Activated naive CD4-positive, alpha-beta T cell treated with anti-CD3 and anti-CD28 coated beads, Interleukin-2, amount 50 U/mL, for 16 hours (primary cell): ENCODE measurements at regions not wholly inside any gene's neighbourhood (a gene's known extent, or its start where the extent isn't known, plus 50 kb on each side); places are given as distances from the start of the nearest gene placed in this dataset.
"Not testable (repeated sequence)": the region's sequence is repeated elsewhere in the genome, so short reads cannot be mapped to it uniquely, and the experiment has no call there.

Experiments
- DNase-seq: peaks from one replicate; pipeline ENCODE4 v3.0.0-alpha.2; 2020

DNA sequence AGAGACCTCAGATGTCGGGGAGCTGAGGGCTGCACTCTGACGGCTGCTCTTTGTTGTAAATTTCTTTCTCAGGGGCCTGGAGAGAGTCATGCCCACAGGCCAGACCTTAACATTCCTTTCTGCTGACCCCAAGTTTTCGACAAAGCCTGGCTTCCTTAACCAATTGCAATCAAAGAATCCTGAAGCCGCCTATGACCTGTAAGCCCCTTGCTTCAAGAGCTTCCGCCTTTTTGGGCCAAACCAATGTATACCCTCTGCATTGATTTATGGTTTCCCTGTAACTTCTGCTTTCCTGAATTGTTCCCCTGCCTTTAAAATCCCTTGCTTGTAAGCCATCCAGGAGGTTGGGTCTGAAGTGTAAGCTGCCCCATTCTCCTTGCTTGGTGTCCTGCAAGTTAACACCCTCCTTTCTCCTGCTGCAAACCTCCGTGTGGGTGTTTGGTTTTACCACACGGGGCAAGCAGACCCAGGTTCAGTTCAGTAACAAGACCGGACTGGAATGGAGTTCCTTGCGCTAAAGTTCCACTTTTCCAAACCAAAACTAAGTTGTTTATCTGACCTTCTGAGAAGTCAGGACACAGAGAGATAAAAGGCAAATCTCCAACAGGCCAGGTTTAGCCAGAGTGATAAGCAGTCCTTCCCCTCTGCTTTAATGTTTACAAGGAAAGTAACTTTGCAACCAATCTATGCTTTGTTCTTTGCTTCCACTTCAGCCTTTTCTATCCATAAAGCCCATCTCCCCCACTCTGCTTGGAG lies 141.6 kb downstream of the KCNJ12 start:
- DNase-seq, result no peak

DNA sequence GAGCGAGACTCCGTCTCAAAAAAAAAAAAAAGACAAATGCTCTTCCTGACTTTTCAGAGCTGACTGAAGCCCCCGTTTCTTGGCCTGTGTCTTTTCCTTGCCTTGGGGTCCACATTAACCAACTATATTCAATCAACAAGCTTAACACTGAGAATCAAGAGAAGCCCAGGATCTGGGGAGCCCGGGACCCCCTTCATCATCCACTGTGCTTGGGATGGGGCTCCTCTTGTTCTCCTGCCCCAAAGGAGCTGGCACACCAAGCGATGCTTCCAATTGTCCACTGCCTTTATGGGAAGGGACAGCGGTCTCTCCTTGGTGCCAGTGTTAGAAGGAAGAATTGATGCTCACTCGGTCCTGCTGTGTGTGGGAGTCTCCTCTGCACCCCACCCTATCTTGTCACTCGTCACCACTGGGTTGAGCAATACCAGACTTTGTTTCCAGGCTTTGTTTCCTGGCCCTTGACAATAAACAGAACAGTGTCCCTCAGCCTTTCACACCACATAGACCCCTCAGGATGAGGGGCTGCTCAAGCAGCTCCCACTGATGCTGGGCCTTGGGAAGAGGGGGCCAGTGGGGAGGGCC lies 146.7 kb downstream of the KCNJ12 start:
- DNase-seq, result no peak

DNA sequence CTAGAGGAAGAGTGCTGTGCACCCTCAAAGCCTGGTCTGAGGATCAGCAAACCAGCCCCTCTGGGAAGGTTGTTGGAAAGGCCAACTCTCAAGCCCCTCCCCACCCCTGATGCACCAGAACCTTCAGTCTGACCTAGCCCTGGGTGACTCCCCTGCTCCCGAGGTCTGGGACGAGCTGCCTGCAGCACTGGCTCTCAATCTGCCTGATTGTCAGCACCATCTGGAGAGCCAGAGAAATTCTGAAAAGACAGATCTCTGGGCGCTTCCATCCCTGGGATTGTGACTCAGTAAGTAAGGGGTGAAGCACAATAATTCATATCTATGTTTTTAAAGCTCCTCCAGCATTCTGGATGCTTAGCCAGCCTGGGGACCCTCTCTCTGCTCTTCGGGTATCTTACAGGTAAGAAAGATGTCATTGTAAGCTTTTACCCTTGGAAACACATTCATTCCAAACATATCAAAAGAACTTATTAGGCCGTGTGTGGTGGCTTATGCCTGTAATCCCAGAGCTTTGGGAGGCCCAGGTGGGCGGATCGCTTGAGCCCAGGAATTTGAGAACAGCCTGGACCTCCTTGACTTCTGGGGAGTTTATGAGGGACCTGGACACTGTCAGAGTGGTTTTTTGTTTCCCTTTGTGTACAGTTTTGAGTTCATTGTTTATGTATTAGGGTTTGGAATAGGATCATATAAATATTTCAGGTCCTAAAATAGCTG lies 147.5 kb downstream of the KCNJ12 start:
- DNase-seq, result no peak

DNA sequence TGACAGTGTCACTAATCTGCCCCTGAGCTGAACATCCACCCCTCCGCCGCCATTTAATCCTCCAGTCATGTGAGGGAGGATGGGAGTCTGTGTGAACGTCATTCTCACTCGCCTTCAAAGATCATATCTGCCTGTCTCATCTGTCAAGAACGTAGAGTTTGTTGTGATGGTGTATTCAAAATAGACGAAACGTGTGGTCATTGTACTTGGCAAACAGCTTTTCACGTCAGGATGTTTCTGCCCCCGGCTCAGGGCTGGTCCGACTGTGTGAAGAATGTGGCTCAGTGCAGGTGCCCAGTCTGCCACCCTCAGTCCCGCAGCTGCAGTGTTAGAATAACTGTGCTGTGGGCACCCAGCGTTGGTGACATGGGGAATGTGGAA lies 148.0 kb downstream of the KCNJ12 start:
- no peak for DNase-seq

DNA sequence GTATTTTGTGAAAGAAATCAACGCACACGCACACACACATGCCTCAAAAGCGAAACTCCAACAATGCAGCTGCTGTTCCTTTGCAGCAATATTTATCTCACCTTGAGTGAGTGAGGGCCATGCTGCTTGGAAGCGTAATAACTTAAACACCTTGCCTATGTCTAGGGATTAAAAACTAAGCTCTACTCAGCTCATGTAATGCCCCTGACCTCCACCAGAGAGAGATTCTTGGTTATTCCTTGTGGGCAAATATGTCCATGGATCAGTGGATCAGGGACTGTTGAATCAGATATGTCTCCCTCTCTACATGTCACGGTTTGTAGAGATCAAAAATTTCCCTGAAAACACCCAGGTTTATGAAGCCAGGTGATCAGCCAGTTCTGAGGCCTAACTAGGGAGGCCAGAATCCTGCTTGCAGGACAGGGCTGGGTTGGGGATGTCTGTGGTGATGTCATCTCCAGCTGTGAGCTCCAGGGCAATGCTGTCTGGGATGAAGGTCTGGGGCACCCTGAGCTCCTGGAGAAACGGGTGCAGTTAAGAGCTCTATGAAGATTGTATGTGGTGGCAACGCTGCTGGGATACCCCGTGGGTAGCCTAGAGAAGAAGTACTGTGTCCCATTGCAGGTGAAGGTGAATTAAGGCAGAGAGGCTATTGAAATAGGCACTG lies 149.4 kb downstream of the KCNJ12 start:
- DNase-seq, result no peak

DNA sequence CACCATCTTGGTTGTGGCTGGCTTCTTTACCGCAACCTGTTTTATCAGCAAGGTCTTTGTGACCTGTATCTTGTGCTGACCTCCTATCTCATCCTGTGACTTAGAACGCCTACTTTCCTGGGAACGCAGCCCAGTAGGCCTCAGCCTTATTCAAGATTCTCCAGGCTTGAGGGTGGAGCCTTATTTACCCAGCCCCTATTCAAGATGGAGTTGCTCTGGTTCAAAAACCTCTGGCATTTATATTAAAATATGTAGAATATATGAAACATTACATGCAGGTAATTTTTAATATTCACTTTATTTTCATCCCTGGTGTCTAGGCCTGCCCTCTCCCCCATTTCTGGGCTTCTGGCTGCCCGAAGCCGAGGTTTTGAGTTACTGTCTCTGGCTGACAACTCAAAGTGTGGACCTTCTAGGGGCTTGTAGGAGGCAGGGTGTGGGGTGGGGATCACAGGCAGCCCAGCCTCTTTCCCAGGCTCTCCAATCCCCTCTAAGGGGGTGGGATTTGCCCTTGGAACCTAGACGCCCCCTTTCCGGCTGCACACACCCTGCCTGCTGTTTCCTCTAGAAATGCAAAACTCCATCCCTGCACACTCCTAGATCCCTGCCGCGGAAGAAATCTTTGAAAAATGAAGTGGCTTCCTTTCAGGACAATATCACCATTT lies 152.0 kb downstream of the KCNJ12 start:
- DNase-seq, result no peak

DNA sequence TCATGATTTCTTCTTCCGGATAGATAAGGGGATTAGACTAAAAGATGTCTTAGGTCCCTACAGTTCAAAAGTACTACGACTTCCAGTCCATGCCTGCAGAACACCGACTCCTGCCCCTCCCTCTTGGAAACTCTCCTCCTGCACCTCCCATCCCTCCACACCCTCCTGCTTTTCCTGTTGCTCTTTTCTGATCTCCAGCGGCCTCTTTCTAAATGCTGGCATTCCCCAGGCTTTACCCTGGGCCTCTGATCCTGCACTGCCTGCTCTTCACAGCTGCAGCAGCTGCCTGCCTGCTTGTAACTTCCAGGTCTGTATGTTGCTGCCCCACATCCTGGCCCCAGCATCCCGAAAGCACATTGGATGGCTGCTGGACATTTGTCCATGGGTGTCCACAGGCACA lies 154.2 kb downstream of the KCNJ12 start:
- no peak for DNase-seq

DNA sequence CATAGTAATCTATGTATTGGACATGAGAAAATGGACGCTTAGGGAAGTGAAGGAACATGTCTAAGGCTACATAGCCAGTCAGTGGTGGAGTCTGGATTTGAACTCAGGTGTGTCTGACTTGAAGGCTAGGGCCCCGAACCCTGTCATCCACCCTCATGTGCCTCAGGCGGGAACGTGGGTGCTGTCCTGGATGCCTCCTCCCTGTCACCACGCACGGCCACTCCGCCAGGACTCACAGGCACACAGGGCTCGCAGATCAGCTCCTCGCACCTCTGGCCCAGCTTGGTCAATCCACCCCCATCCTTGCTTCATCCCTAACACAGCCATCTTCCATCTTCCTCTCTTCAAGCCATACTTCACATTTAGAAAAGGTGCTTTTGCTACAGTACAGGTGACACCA lies 154.7 kb downstream of the KCNJ12 start:
- no peak for DNase-seq

DNA sequence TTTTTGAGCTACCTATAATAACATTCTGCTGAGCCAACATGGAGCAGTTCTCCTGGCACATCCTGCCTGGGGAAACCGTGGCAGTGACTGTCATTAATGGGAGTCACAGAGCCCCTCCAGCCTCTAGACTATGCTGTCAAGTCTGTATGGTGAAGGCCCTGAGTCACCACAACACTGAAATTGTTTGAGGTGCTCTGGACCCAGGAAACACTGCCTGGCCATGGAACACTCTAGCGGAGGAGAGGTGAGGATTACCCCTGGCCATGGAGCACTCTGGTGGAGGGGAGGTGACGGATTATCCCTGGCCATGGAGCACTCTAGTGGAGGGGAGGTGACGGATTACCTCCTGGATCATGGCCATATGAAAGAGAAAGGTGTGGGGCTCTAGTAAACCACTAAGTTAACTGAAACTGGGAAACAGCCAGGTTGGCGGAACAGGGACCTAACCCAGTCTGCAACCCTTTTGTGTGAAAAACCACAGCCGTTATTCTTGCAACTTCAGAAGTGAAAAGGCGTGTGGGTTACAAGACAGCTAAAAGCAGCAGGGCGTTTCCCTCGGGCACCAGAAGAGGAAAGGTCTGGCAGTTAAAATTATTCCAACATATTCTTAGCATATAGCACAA lies 156.7 kb downstream of the KCNJ12 start:
- no peak for DNase-seq

DNA sequence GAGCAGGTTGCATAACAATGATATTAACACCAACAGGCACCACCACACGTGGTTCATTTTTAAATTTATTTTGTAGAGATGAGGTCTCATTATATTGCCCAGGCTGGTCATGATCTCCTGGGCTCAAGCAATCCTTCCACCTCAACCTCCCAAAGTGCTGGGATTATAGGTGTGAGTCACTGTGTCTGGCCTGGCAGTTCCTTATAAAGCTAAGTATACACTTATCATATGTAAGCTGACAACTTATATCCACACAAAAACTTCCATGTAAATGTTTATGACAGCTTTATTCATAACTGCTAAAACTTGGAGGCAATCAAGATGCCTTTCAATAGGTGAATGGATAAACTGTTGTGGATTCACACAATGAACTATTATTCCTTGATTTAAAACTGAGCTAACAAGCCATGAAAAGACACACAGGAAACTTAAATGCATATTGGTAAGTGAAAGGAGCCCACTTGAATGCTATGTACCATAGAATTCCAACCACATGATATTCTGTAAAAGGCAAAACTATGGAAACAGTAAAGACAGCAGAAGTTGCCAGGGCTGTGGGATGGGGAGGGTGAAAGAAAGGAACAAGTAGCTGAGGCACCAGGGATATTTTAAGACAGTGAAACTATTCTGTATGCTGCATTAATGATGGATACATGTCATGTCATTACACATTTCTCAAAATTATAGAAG lies 156.5 kb upstream of the KCNJ18 start:
- no peak for DNase-seq

DNA sequence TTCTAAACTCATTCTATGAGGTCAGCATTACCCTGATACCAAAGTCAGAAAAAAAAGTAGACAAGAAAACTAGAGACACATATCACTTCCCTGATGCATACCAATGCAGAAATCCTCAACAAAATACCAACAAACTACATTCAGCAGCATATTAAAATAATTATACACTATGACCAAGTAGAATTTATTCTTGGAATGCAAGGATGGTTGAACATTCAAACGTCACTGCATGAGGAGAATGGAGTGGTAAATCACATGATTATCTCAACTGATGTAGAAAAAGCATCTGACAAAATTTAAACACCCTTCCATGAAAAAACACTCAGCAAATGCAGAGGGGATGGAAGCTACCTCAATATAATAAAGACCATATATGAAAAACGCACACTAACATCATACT lies 155.0 kb upstream of the KCNJ18 start:
- no peak for DNase-seq

DNA sequence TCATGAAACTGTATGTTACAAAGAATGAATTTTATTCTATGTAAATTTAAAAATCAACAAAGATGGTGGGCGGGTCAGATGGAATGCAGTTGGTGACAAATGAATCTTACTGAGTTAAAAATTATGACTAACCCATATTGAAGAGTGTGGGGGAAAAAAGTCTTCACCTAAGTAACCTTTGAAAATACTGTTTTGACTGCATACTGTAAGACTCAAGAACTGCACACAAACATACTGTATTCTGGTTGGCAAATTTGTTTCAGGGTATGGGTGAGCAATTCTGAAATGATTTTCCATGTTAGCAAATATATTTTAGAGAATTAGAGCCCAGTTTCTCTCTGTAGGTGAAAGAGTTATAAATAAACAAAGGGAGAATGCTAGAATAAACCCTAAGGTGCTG lies 153.7 kb upstream of the KCNJ18 start:
- no peak for DNase-seq

DNA sequence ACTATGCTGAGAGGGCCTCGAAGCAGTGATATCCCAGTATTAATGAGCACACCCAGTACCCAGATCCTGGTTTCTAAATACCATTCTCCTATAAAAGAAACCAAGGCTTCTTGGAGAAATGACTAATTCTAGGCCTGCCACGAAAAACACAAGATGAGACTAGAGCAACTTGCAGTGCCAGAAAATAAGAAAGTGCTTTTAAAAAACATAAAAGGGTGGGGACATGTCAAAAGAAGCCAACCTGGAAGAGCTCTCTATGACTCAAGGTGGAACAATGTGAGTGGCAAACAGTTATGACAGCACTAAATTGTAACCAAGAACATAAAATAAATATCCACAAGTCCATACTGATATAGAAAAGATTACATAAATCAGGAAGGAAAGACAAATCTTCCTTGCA lies 153.2 kb upstream of the KCNJ18 start:
- DNase-seq, result no peak

DNA sequence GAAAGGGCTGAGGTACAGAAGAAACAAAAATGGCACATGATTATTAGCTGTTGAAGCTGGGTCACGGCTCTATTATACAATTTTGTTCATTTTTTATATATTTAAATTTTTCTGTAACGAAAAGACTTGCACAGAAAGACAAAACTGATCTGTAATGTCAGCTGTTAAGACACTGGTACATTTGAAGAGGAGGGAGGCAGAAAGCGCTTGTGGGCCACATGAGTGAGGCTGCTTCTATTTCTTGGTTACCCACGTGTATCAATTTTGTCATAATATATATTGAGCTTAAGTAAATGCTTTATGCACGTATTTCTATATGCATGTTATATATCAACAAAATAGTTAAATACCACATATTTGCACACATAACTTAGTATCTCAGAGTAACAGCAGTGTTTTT lies 151.8 kb upstream of the KCNJ18 start:
- no peak for DNase-seq

DNA sequence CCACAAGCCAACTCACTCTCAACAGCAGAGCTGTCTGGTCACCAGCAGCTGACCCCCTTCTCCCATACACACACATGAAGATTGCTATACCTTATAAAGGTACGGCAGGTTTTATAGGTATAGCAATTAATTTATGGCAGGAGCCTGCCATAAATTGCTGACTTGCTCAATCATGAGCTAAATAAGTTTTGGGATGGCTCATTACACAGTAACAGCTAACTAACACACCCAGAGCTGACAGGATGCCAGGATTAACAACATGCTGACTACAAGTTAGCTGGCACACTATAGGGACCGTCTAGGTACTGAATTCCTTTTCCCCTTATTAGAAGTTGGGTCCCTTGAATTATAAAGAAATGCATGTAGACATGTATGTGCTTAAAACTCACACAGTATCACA lies 150.3 kb upstream of the KCNJ18 start:
- no peak for DNase-seq

DNA sequence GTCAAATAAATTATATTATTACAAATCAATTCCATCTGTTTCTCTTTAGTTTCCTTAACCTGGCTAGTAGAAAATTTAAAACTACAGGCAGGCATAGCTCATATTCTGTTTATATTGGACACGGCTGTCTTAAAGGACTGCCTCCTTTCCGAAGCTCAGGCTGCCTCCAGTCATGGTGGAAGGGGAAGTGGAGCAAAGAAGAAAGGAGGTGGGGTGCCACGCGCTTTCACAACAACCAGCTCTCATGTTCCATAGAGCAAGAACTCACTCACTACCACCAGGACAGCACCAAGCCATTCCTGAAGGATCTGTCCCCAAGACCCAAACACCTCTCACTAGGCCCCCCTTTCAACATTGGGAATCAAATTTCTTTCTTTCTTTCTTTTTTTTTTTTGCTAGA lies 149.3 kb upstream of the KCNJ18 start:
- DNase-seq, result no peak

DNA sequence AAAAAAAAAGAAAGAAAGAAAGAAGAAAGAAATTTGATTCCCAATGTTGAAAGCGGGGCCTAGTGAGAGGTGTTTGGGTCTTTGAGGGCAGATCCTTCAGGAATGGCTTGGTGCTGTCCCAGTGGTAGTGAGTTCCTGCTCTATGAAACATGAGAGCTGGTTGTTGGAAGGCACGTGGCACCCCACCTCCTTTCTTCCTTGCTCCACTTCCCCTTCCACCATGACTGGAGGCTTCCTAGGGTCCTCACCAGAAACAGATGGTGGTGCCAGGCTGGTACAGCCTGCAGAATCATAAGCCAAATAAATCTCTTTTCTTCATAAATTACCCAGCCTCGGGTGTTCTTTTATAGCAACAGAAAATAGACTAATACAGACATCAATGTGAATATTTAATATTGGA lies 147.3 kb upstream of the KCNJ18 start:
- DNase-seq, result no peak

DNA sequence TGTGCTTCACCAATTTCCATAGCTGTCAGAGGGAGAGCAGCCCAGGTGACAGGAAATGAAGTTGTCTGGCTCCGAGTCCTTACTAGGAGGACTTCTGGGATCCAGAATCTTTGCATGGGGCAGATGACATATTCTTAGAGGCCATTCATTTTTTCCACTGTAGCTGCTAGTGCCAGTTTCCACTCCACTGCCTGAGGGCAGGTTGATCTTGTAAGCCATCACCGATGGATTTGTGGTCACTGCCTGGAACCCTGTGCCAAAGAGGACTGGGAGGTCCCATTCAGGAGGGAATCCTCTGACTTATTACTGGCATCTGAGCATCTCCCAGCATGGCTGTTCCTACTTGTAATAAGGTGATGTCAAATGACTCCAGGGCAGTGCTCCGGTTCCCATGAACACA lies 144.1 kb upstream of the KCNJ18 start:
- DNase-seq, result no peak

DNA sequence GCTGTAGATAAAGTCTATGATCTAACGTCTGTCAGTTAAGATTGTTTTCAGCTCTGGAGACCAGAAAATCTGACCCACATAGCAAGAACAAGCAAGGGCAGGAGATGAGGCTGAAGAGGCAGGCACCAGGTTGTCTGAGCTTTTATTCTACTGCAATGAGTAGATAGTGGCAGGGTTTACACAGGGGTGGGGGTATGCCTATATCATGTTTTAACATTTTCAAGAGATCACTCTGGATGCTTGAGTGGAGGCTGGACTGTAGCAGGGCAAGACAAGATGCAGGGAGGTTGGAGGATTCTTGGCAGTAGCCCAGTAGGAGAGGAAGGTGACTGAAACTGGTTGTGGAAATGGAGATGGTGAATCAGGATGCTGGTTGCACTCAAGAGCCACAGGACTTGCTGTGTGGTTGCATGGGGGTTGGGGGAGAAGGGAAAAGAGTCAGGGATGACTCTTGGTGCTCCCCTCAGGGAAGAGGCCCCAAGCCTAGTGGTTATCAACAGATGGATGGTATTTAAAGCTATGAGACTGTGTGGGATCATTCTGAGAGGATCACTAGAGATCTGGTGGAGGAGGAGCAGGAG lies 143.1 kb upstream of the KCNJ18 start:
- DNase-seq, result no peak

DNA sequence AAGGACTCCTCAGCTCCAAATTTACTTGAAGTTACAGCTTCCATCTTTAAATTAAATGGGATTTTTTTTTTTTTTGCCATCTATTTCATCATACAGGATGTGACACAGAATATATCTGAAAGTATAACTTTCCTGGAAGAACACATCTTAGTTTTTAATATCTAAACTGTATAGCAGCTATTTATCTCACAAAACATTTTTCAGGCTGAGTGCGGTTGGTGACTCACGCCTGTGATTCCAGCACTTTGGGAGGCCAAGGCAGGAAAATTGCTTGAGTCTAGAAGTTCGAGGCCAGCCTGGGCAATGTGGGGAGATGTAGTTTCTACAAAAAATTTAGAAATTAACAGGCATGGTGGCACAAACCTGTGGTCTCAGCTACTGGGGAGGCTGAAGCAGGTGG lies 142.3 kb upstream of the KCNJ18 start:
- not testable (repeated sequence) for DNase-seq

DNA sequence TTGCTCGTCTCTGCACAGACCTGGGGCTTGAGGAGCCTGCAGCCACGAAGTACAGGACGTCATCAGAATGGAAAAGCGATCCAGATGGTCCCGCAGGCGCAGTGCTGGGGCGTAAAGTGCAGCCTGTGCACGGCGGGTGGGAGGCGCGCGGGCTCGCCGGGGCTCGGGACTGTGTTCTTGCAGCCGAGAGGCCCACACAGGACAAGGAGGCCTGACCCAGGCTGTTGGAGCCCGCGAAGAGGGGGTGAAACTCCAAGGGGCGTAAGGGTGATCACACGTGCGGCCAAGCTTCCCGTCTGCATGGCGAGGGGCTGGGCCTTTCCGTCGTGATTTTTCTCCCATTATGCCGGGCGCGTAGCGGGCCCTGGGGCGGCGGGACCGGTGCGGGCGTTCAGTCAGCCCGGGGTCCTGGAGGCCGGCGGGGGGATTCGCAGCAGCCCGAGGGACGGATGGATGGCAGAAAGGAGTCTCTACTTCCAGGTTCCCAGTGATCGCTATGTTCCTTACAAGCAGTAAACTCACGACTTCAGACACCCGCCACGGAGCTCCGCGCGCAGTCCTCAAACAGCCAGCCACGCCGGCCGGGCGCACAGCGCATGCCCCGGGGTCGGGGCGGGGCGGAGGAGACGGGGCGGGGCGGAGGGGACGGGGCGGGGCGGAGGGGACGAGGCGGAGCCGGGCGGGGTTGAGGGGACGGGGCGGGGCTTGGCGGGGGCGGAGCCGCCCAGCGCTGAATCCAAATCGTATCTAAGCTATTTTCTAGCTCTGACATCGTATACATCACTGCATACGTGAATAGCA lies 141.0 kb upstream of the KCNJ18 start:
- DNase-seq, result peak; percentile 74
